Parathyroid adenoma (tissue), 2 donors: ENCODE measurements at regions not wholly inside any gene's neighbourhood (a gene's known extent, or its start where the extent isn't known, plus 50 kb on each side); places are given as distances from the start of the nearest gene placed in this dataset.

Experiments
- H2AFZ ChIP-seq: fragments of 300-600 bp; sonication (generic); one replicate; pipeline ENCODE4 v1.7.0; 2017; ENCODE audit warnings: antibody characterized with exemption, mild to moderate bottlenecking
- H3K27ac ChIP-seq: fragments of 300-600 bp; sonication (generic); one replicate; pipeline ENCODE4 v1.7.0; 2017
- H3K27me3 ChIP-seq: fragments of 300-600 bp; sonication (generic); one replicate; pipeline ENCODE4 v1.7.0; 2017; ENCODE audit warnings: low read length; ENCODE audit not compliant: control insufficient read depth, insufficient read depth
- H3K36me3 ChIP-seq: fragments of 300-600 bp; sonication (generic); one replicate; pipeline ENCODE4 v1.7.0; 2017; ENCODE audit warnings: low read length; ENCODE audit not compliant: control insufficient read depth, insufficient read depth
- H3K4me1 ChIP-seq: fragments of 300-600 bp; sonication (generic); one replicate; pipeline ENCODE4 v1.7.0; 2017; ENCODE audit warnings: control low read depth
- H3K4me2 ChIP-seq: fragments of 300-600 bp; sonication (generic); one replicate; pipeline ENCODE4 v1.7.0; 2017; ENCODE audit warnings: low read length
- H3K4me3 ChIP-seq: fragments of 300-600 bp; sonication (generic); one replicate; pipeline ENCODE4 v1.7.0; 2017; ENCODE audit warnings: low read depth, low read length
- H3K79me2 ChIP-seq: fragments of 300-600 bp; sonication (generic); one replicate; pipeline ENCODE4 v1.7.0; 2017; ENCODE audit warnings: control low read depth
- H3K9ac ChIP-seq: fragments of 300-600 bp; sonication (generic); one replicate; pipeline ENCODE4 v1.7.0; 2017; ENCODE audit warnings: mild to moderate bottlenecking
- H3K9me3 ChIP-seq: fragments of 300-600 bp; sonication (generic); one replicate; pipeline ENCODE4 v1.7.0; 2017; ENCODE audit warnings: low read length; ENCODE audit not compliant: control insufficient read depth
- TF ChIP-seq, protein P1 (sequence below): fragments of 300-600 bp; sonication (generic); IDR thresholded peaks from one replicate; pipeline ENCODE4 v1.7.0; 2017; ENCODE audit warnings: antibody characterized with exemption, mild to moderate bottlenecking
- donor health status: primary hyperparathyroidism.

GRCh38 chr2:2501454-2502200, 170.6 kb upstream of the MYT1L start:
- TF ChIP-seq, protein P1, sequence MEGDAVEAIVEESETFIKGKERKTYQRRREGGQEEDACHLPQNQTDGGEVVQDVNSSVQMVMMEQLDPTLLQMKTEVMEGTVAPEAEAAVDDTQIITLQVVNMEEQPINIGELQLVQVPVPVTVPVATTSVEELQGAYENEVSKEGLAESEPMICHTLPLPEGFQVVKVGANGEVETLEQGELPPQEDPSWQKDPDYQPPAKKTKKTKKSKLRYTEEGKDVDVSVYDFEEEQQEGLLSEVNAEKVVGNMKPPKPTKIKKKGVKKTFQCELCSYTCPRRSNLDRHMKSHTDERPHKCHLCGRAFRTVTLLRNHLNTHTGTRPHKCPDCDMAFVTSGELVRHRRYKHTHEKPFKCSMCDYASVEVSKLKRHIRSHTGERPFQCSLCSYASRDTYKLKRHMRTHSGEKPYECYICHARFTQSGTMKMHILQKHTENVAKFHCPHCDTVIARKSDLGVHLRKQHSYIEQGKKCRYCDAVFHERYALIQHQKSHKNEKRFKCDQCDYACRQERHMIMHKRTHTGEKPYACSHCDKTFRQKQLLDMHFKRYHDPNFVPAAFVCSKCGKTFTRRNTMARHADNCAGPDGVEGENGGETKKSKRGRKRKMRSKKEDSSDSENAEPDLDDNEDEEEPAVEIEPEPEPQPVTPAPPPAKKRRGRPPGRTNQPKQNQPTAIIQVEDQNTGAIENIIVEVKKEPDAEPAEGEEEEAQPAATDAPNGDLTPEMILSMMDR, result no peak
- Histone ChIP-seq H3K9ac (no peak overlapping the region), H2AFZ (no peak overlapping the region), H3K27ac (no peak overlapping the region), H3K4me1 (no peaks in the 10 kb centered on the region), H3K4me3 (no peak overlapping the region), H3K79me2 (no peaks in the 10 kb centered on the region), H3K9me3 (no peaks in the 10 kb centered on the region), H3K4me2 (no peak overlapping the region), H3K27me3 (no peaks in the 10 kb centered on the region), H3K36me3 (no peaks in the 10 kb centered on the region)

GRCh38 chr2:2495606-2496005, 164.5 kb upstream of the MYT1L start:
- H3K27ac ChIP-seq, result no peak overlapping the region

DNA sequence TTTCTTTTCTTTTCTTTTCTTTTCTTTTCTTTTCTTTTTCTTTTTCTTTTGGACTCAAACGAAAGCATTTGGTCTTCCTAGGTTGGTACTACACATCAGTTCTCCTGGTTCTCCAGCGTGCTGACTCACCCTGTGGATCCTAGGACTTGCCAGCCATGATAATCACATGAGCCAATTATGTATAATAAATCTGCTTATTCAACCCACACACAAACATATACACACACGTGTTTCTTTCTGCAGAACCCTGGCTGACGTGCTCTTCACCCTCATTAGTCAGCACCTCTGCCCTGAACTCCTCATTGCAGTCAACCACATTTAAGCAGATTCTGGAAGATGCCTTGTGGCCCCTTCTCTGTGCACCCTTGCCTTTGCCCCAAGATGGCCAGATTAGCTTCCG, 162.4 kb upstream of the MYT1L start:
- Histone ChIP-seq H3K9me3 (no peaks in the 10 kb centered on the region), H3K4me3 (no peak overlapping the region), H2AFZ (no peak overlapping the region), H3K27ac (no peak overlapping the region), H3K9ac (no peak overlapping the region), H3K27me3 (no peaks in the 10 kb centered on the region), H3K4me1 (no peaks in the 10 kb centered on the region), H3K79me2 (no peaks in the 10 kb centered on the region), H3K4me2 (no peak overlapping the region), H3K36me3 (no peaks in the 10 kb centered on the region)
- TF ChIP-seq, protein P1, result no peak

More at GRCh38 chr2:2495606-2496005, 164.5 kb upstream of the MYT1L start:
- no peak overlapping the region for H3K4me2 ChIP-seq
- H3K9me3 ChIP-seq, result no peaks in the 10 kb centered on the region
- no peaks in the 10 kb centered on the region for H3K27me3 ChIP-seq
- H3K79me2 ChIP-seq, result no peaks in the 10 kb centered on the region
- H3K9ac ChIP-seq, result no peak overlapping the region
- no peaks in the 10 kb centered on the region for H3K36me3 ChIP-seq
- TF ChIP-seq, protein P1, result no peak
- no peaks in the 10 kb centered on the region for H3K4me1 ChIP-seq
- no peak overlapping the region for H2AFZ ChIP-seq
- H3K4me3 ChIP-seq, result no peak overlapping the region

DNA sequence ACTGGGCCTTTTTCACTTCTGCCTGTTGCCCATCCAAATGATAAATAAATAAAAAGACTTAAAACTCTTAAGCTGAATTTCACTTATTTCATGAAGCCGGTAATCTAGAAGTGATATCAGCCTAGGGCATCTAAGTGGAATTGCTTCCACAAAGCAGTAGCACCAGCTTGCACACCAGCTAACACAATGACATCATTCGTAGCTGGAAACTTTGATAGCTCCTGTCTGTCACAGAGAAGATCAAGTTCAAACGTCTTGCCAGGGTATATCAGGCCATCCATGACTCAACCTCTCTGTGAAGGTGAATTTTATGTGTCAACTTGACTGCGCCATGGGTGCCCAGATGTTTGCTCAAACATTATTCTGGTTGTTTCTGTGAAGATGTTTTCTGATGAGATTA, 161.7 kb upstream of the MYT1L start:
- Histone ChIP-seq H3K9ac (no peak overlapping the region), H3K79me2 (no peaks in the 10 kb centered on the region), H3K36me3 (no peaks in the 10 kb centered on the region), H3K4me3 (no peak overlapping the region), H3K4me2 (no peak overlapping the region), H3K4me1 (no peaks in the 10 kb centered on the region), H3K9me3 (no peaks in the 10 kb centered on the region), H2AFZ (no peak overlapping the region), H3K27ac (no peak overlapping the region), H3K27me3 (no peaks in the 10 kb centered on the region)
- TF ChIP-seq, protein P1, result no peak

DNA sequence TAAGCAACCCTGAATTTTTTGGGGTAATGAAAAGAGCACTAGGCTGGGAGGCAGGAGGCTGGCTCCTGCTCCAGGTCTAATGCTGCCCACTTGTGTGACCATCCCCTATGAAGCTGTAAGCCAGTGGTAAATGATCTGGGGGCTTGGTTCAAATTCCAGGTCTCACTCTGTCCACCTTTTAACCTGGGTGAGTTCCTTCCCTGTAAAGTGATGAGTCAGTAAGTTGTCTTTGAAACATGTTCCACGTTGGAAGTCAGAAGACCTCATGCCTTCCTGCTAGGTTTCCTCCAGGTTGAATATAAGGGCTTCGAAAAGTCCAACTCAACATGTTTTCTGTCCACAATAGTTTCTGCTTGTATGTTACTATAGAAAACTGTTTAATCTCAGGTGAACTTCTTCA, 160.9 kb upstream of the MYT1L start:
- Histone ChIP-seq H3K9me3 (no peaks in the 10 kb centered on the region), H3K79me2 (no peaks in the 10 kb centered on the region), H3K27ac (no peak overlapping the region), H3K4me3 (no peak overlapping the region), H3K27me3 (no peaks in the 10 kb centered on the region), H3K36me3 (no peaks in the 10 kb centered on the region), H3K4me2 (no peak overlapping the region), H2AFZ (no peak overlapping the region), H3K9ac (no peak overlapping the region), H3K4me1 (no peaks in the 10 kb centered on the region)
- TF ChIP-seq, protein P1, result no peak
